ENCODE measurements at regions not wholly inside any gene's neighbourhood (a gene's known extent, or its start where the extent isn't known, plus 50 kb on each side); places are given as distances from the start of the nearest gene placed in this dataset.

DNA sequence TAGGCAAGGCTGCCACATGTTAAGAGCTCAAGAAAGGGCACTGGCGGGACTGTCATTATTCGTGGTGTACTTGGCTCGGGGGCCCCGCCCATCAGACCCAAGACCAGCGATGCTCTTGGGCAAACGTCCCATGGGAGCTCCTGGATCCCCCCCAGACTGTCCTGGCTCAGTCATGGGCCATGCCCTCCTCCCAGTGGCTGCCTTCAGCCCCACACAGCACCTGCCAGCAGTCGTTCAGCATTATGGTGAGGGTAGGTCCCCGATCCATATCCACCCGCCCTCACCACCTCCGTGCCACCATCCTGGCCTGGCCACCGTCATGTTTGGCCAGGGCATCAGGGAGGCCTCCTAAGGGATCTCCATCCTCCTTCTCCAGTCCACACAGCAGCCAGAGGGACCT is 51.4 kb upstream of the IQSEC1 start:
- TF ChIP-seq, protein P1, sequence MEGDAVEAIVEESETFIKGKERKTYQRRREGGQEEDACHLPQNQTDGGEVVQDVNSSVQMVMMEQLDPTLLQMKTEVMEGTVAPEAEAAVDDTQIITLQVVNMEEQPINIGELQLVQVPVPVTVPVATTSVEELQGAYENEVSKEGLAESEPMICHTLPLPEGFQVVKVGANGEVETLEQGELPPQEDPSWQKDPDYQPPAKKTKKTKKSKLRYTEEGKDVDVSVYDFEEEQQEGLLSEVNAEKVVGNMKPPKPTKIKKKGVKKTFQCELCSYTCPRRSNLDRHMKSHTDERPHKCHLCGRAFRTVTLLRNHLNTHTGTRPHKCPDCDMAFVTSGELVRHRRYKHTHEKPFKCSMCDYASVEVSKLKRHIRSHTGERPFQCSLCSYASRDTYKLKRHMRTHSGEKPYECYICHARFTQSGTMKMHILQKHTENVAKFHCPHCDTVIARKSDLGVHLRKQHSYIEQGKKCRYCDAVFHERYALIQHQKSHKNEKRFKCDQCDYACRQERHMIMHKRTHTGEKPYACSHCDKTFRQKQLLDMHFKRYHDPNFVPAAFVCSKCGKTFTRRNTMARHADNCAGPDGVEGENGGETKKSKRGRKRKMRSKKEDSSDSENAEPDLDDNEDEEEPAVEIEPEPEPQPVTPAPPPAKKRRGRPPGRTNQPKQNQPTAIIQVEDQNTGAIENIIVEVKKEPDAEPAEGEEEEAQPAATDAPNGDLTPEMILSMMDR (conservative IDR thresholded peaks at IDR 0.05; ENCODE audit: low read length): no peak
- TF ChIP-seq EZH2phosphoT487 (IDR thresholded peaks at IDR 0.05; ENCODE audit: borderline replicate concordance, low read depth, low read length): no peak

Data from OCI-LY7 (cell line).